PC-3 (cell line): ENCODE measurements at regions not wholly inside any gene's neighbourhood (a gene's known extent, or its start where the extent isn't known, plus 50 kb on each side); places are given as distances from the start of the nearest gene placed in this dataset.

Experiments used
- ATAC-seq: fragments of 200-7000 bp; cut with Tn5 transposase; 2 replicates; pipeline ENCODE4 v1.9.1; 2020; ENCODE audit warnings: mild to moderate bottlenecking, moderate library complexity
- BruUV-seq: library from RNA; stranded (reverse); fragments of 400-500 nt; replicated peaks from 2 replicates; lab custom pipeline; 2021; lab: Mats Ljungman, UMichigan
- CTCF ChIA-PET: fragments of 300-600 bp; sonication (Branson Sonifier 250); formaldehyde crosslinking; loops from one replicate; lab custom pipeline; 2022; ENCODE audit warnings: antibody characterized with exemption; lab: Charles Lee
- POLR2A ChIA-PET: fragments of 300-600 bp; sonication (Branson Sonifier 250); formaldehyde crosslinking; loops from one replicate; lab custom pipeline; 2022; ENCODE audit warnings: antibody characterized with exemption; ENCODE audit not compliant: unreplicated experiment; lab: Charles Lee
- DNase-seq: peaks from one replicate; pipeline ENCODE4 v3.0.0-alpha.2; 2015
- H2AFZ ChIP-seq: fragments of 300-600 bp; sonication (generic); 2 replicates; pipeline ENCODE4 v1.6.0; 2016; ENCODE audit warnings: antibody characterized with exemption, low read length
- H3F3A ChIP-seq: fragments of 300-600 bp; sonication (generic); one replicate; pipeline ENCODE4 v1.6.0; 2017; ENCODE audit warnings: antibody characterized with exemption, low read length, control low read depth, mild to moderate bottlenecking; ENCODE audit not compliant: unreplicated experiment
- H3K27ac ChIP-seq: fragments of 300-600 bp; sonication (generic); 2 replicates; pipeline ENCODE4 v1.5.1; 2016; ENCODE audit warnings: mild to moderate bottlenecking, low read length
- H3K27me3 ChIP-seq: fragments of 300-600 bp; sonication (generic); 2 replicates; pipeline ENCODE4 v1.6.1; 2016; ENCODE audit warnings: low read length, mixed read lengths
- H3K36me3 ChIP-seq: fragments of 300-600 bp; sonication (generic); 2 replicates; pipeline ENCODE4 v1.6.1; 2016; ENCODE audit warnings: low read depth, mixed run types, low read length, mixed read lengths
- H3K4me1 ChIP-seq: fragments of 300-600 bp; sonication (generic); 2 replicates; pipeline ENCODE4 v1.5.1; 2016; ENCODE audit warnings: low read length; ENCODE audit not compliant: insufficient read depth
- H3K4me2 ChIP-seq: fragments of 300-600 bp; sonication (generic); 2 replicates; pipeline ENCODE4 v1.6.0; 2016; ENCODE audit warnings: low read length
- H3K4me3 ChIP-seq: fragments of 300-600 bp; sonication (generic); 2 replicates; pipeline ENCODE4 v1.5.1; 2016; ENCODE audit warnings: mild to moderate bottlenecking, low read length, mixed read lengths
- H3K79me2 ChIP-seq: fragments of 300-600 bp; sonication (generic); 2 replicates; pipeline ENCODE4 v1.6.1; 2017; ENCODE audit warnings: low read length, mixed read lengths
- H3K9ac ChIP-seq: fragments of 300-600 bp; sonication (generic); 2 replicates; pipeline ENCODE4 v1.6.0; 2016; ENCODE audit warnings: mild to moderate bottlenecking, low read length
- H3K9me2 ChIP-seq: fragments of 300-600 bp; sonication (generic); replicated peaks from 2 replicates; pipeline ENCODE4 v1.6.1; 2016; ENCODE audit warnings: mixed run types, low read length, mixed read lengths
- H3K9me3 ChIP-seq: fragments of 300-600 bp; sonication (generic); 2 replicates; pipeline ENCODE4 v1.6.1; 2016; ENCODE audit warnings: low read length, mixed read lengths
- H4K20me1 ChIP-seq: fragments of 300-600 bp; sonication (generic); 2 replicates; pipeline ENCODE4 v1.6.1; 2016; ENCODE audit warnings: low read length, mixed read lengths
- CTCF ChIP-seq: fragments of 300-600 bp; sonication (generic); conservative IDR thresholded peaks from 2 replicates; pipeline ENCODE4 v1.5.1; 2017; ENCODE audit warnings: antibody characterized with exemption, low read depth, mild to moderate bottlenecking, low read length
- EZH2 ChIP-seq: fragments of 300-600 bp; sonication (generic); IDR thresholded peaks from one replicate; pipeline ENCODE4 v1.6.1; 2017; ENCODE audit warnings: antibody characterized with exemption, mild to moderate bottlenecking, low read length; ENCODE audit not compliant: unreplicated experiment
- EZH2phosphoT487 ChIP-seq: fragments of 300-600 bp; sonication (generic); IDR thresholded peaks from 2 replicates; pipeline ENCODE4 v1.6.1; 2018; ENCODE audit warnings: mild to moderate bottlenecking, antibody characterized with exemption, low read length, borderline replicate concordance
- intact Hi-C: fragments of 100-400 bp; cut with micrococcal nuclease; formaldehyde crosslinking; loops from 2 replicates; pipeline ENCODE4 v1.9.0; 2023

DNA sequence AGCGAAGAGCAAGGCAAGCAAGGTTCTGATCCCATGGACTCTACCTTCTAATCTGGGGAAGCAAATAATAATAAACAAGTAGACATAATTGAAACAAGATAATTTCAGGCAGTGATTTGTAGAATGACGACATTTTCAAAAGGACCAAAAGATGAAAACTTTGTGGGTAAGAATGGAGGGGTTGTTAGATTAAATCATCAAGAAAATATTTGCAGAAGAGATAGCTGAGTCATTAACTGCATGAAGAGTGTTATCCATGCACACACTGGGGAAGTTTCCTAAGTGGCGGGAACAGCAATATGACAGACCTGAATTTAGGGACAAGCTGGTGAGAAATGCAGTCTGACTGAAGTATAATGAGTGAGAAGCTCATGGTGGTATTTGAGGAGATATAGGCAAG lies 583.1 kb upstream of the RGS18 start:
- Histone ChIP-seq H3K9ac (no peak overlapping the region), H3K9me3 (no peaks in the 10 kb centered on the region), H3K79me2 (no peaks in the 10 kb centered on the region), H3K9me2 (no peaks in the 10 kb centered on the region), H3K27me3 (no peaks in the 10 kb centered on the region), H3K4me2 (no peak overlapping the region), H3K36me3 (no peaks in the 10 kb centered on the region), H3F3A (no peaks in the 10 kb centered on the region), H3K4me3 (no peak overlapping the region), H2AFZ (no peak overlapping the region), H3K4me1 (no peaks in the 10 kb centered on the region), H4K20me1 (no peaks in the 10 kb centered on the region), H3K27ac (no peak overlapping the region)
- CTCF ChIA-PET: no interaction called here
- no peak for ATAC-seq
- TF ChIP-seq EZH2 (no peak), EZH2phosphoT487 (no peak)
- BruUV-seq: no TSS peak
- intact Hi-C loops: no loop called here
- no peak for DNase-seq
- POLR2A ChIA-PET: no interaction called here

GRCh38 chr1:191575746-191576145 lies 582.5 kb upstream of the RGS18 start:
- H3K27me3 ChIP-seq: no peaks in the 10 kb centered on the region
- no TSS peak for BruUV-seq
- H3K9me2 ChIP-seq: no peaks in the 10 kb centered on the region
- CTCF ChIA-PET: no interaction called here
- no peaks in the 10 kb centered on the region for H3K9me3 ChIP-seq
- no peaks in the 10 kb centered on the region for H3K36me3 ChIP-seq
- H3K79me2 ChIP-seq: no peaks in the 10 kb centered on the region
- intact Hi-C loops: no loop called here
- ATAC-seq (no peak), DNase-seq (no peak)
- no peak overlapping the region for H3K4me3 ChIP-seq
- H3K27ac ChIP-seq: no peak overlapping the region
- H3F3A ChIP-seq: no peaks in the 10 kb centered on the region
- POLR2A ChIA-PET: no interaction called here
- no peak overlapping the region for H3K9ac ChIP-seq
- TF ChIP-seq CTCF (no peak), EZH2 (no peak), EZH2phosphoT487 (no peak)
- H3K4me2 ChIP-seq: no peak overlapping the region
- H4K20me1 ChIP-seq: no peaks in the 10 kb centered on the region
- H3K4me1 ChIP-seq: no peaks in the 10 kb centered on the region
- H2AFZ ChIP-seq: no peak overlapping the region

DNA sequence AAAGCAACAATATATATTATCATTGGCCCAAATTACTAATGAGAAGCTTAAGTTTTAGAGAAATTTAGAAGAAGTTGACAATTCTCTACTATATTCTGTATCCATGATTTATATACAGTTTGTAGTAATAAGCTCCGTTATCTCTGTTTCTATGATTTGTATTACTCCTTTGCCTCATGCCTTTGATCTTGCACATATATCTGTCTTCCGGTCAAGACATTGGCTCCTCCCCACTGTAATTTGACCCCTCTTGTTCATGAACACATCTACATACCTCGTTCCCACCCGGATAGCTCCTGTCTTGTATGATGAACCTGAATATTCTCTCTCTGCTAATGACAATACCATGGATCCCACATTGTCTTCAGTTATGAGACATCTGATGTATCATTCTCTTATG lies 581.0 kb upstream of the RGS18 start:
- no peaks in the 10 kb centered on the region for H4K20me1 ChIP-seq
- DNase-seq (no peak), ATAC-seq (no peak)
- H3K4me1 ChIP-seq: no peaks in the 10 kb centered on the region
- ChIA-PET CTCF (no interaction called here), POLR2A (no interaction called here)
- BruUV-seq: no TSS peak
- no peaks in the 10 kb centered on the region for H3K79me2 ChIP-seq
- H3K27me3 ChIP-seq: no peaks in the 10 kb centered on the region
- H3K9ac ChIP-seq: no peak overlapping the region
- no peak overlapping the region for H3K4me3 ChIP-seq
- intact Hi-C loops: no loop called here
- H3K9me3 ChIP-seq: no peaks in the 10 kb centered on the region
- H3K27ac ChIP-seq: no peak overlapping the region
- no peak overlapping the region for H3K4me2 ChIP-seq
- no peak for TF ChIP-seq EZH2
- TF ChIP-seq EZH2phosphoT487: no peak
- TF ChIP-seq CTCF: no peak
- no peaks in the 10 kb centered on the region for H3F3A ChIP-seq
- H3K9me2 ChIP-seq: no peaks in the 10 kb centered on the region
- H2AFZ ChIP-seq: no peak overlapping the region
- no peaks in the 10 kb centered on the region for H3K36me3 ChIP-seq
